ENCODE measurements at regions not wholly inside any gene's neighbourhood (a gene's known extent, or its start where the extent isn't known, plus 50 kb on each side); places are given as distances from the start of the nearest gene placed in this dataset.

DNA sequence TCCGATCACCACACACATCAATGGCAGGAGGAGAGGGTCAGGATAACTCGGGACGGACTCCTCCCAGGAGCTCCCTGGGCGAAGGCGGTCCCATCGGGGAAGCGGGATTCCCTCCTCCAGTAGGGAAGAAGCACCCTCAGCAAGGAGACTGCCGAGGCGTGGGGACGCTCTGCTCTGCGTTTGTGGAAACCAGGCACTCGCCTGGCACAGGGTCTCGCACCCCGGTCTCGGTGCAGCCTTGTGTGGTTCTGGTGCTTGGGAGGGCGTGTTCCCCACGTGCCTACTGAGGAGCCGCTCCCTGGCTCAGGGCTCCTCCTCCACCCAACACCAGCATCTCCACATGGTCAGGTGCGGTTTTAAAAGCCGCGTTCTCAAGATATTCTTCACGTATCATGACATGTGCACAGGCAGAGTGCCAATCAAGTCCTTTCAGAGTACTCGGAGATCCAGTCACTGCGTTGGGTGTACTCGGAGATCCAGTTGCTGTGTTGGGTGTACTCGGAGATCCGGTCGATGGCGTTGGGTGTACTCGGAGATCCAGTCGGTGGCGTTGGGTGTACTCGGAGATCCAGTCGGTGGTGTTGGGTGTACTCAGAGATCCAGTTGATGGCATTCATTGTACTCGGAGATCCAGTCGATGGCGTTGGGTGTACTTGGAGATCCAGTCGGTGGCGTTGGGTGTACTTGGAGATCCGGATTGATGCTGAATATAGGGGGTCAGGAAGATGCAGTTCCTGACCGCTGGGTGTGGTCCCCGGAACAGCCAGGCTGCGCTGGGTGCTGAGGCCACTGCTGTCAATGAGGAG, 117.5 kb downstream of the RTP5 start:
- H3K4me3 ChIP-seq (ENCODE audit: low read depth, low read length): no peak overlapping the region
- TF ChIP-seq, protein P1, sequence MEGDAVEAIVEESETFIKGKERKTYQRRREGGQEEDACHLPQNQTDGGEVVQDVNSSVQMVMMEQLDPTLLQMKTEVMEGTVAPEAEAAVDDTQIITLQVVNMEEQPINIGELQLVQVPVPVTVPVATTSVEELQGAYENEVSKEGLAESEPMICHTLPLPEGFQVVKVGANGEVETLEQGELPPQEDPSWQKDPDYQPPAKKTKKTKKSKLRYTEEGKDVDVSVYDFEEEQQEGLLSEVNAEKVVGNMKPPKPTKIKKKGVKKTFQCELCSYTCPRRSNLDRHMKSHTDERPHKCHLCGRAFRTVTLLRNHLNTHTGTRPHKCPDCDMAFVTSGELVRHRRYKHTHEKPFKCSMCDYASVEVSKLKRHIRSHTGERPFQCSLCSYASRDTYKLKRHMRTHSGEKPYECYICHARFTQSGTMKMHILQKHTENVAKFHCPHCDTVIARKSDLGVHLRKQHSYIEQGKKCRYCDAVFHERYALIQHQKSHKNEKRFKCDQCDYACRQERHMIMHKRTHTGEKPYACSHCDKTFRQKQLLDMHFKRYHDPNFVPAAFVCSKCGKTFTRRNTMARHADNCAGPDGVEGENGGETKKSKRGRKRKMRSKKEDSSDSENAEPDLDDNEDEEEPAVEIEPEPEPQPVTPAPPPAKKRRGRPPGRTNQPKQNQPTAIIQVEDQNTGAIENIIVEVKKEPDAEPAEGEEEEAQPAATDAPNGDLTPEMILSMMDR (conservative IDR thresholded peaks at IDR 0.05; ENCODE audit: low read depth, low read length): no peak
- no peak for DNase-seq (ENCODE audit: low read depth)

DNA sequence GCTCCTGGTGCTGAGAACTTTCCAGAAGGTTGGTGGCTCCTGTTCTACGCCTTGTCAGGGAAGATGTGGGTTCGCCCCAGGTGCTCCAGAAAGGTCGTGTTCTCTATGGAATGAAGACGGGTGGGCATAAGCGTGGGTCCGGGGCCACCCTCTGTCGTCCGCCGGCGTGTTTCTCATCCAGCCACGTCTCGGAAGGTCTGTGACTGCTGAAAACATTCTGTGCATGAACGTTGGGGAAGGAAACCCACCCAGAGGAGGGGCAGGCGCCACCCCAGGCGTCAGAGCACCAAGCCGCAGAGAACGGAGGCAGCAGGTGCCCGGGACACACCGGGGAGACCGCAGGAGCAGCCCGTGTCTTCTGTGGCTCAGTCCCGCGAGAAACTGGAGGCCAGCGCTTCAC, 118.2 kb downstream of the RTP5 start:
- DNase-seq (ENCODE audit: low read depth): no peak
- no peak overlapping the region for H3K4me3 ChIP-seq (ENCODE audit: low read depth, low read length)
- TF ChIP-seq, protein P1 (conservative IDR thresholded peaks at IDR 0.05; ENCODE audit: low read depth, low read length): no peak

DNA sequence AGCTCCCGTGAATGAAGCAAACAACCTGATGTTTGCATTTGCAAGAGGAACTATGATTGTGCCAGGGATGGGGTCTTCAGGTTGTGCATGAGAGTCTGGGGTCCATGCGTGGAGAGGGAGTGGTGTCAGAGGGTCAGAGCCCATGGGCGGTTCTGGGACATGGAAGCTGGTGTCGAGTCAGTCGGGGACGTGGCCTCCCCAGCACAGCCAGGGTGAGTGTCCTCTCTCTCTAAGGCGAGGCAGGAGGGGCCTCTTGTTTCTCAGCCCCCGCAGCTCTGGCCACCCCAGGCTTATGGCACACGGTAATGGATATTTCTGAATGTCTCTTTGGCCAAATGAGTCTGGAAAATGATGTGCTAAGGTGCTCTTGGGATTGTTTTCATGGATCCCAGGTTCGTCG, 118.6 kb downstream of the RTP5 start:
- TF ChIP-seq, protein P1 (conservative IDR thresholded peaks at IDR 0.05; ENCODE audit: low read depth, low read length): no peak
- DNase-seq (ENCODE audit: low read depth): no peak
- no peak overlapping the region for H3K4me3 ChIP-seq (ENCODE audit: low read depth, low read length)

DNA sequence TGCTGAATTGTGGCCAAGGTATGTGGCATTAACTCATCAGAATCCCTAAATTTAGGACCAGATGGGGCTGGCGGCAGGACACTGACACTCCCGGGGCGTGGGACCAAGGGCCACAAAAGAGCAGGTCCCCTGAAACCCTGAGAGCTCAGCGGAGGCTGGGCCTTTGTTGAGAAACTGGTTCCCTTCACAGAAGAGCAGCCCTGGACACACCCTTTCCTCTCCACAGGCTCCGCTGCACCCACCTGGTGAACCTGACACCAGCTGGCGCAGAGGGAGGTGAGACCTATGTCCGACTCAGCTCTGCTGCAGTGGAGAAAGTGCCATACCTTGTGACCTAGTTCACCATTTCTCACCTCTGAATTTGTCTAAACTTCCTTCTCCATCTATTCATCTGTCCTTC, 119.5 kb downstream of the RTP5 start:
- no peak for DNase-seq (ENCODE audit: low read depth)
- H3K4me3 ChIP-seq (ENCODE audit: low read depth, low read length): no peak overlapping the region
- TF ChIP-seq, protein P1 (conservative IDR thresholded peaks at IDR 0.05; ENCODE audit: low read depth, low read length): no peak

DNA sequence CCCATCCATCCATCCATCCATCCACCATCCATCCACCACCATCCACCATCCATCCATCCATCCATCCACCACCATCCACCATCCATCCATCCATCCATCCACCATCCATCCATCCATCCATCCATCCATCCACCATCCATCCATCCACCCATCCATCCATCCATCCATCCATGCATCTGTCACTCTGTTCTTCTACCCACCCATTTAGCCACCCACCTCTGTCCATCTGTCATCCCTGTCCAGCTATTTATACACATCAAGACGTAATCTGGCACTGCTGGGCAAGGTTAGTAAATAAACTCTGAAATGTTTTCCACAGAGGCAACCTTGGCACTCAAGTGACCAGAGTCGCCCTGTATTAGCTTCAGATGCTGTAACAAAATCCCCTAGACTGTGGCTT, 120.9 kb downstream of the RTP5 start:
- TF ChIP-seq, protein P1 (conservative IDR thresholded peaks at IDR 0.05; ENCODE audit: low read depth, low read length): no peak
- H3K4me3 ChIP-seq (ENCODE audit: low read depth, low read length): no peak overlapping the region
- DNase-seq (ENCODE audit: low read depth): no peak

DNA sequence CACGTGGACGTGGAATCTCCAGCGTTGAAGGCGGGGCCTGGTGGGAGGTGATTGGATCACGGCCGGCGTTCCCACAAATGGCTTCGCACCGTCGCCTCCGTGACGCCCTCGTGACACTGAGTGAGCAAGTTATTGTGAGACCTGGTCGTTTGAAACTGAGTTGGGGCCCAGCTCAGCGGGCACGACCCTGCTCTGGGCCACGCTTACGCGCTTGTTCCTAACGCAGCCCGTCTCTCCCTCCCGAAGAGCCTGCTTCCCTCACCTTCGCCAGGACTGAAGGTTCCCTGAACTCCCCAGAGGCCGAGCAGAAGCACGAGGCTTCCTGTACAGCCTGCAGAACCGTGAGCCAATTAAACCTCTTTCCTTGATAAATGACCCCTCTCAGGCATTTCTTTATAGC, 121.8 kb downstream of the RTP5 start:
- TF ChIP-seq, protein P1 (conservative IDR thresholded peaks at IDR 0.05; ENCODE audit: low read depth, low read length): no peak

DNA sequence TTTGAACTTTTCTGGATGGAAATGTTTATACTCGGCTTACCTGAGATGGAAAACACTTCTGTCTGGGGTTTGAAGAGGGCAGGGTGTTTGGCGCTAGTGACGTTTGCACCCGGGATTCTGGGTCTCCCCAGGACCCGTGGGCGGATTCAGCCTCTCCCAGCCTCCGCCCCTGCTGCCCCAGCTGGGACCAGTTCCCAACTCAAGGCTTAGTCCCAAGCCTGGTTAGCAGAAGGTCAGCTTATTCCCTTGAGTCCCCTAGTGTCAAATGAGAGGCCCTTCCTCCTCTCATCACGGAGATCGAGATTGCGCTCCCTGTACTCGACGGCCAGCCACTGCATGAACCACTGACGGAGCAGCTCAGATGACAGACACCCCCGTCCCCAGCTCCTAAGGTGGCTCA, 123.2 kb downstream of the RTP5 start:
- H3K4me3 ChIP-seq (ENCODE audit: low read depth, low read length): no peak overlapping the region
- TF ChIP-seq, protein P1 (conservative IDR thresholded peaks at IDR 0.05; ENCODE audit: low read depth, low read length): no peak
- no peak for DNase-seq (ENCODE audit: low read depth)

More for the DNA sequence above, 121.8 kb downstream of the RTP5 start:
- DNase-seq (ENCODE audit: low read depth): no peak
- H3K4me3 ChIP-seq (ENCODE audit: low read depth, low read length): no peak overlapping the region

All from choroid plexus epithelial cell (primary cell).